ENCODE measurements at regions not wholly inside any gene's neighbourhood (a gene's known extent, or its start where the extent isn't known, plus 50 kb on each side); places are given as distances from the start of the nearest gene placed in this dataset.

DNA sequence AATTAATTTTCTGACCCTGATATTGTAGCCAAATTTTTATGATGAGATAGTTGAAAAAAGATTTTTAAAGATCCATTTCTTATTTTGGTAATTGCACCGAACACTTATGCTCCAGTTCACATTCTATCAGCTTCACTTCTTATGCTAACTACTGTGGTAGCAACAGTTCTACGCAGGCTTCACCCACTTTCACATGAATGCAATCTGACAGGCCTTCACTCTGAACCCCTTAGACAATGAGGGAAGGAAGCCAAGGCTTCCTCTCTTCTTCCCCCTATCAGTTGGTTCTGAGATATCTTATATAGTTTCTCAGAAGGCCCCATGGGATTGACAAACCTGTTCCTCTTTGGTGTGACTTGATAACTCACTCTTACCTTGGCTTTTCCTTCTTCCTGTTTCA, 185.8 kb downstream of the CETN3 start:
- no peak for TF ChIP-seq EZH2 (IDR thresholded peaks at IDR 0.05; ENCODE audit: insufficient read depth, low read length)
- TF ChIP-seq, protein P1, sequence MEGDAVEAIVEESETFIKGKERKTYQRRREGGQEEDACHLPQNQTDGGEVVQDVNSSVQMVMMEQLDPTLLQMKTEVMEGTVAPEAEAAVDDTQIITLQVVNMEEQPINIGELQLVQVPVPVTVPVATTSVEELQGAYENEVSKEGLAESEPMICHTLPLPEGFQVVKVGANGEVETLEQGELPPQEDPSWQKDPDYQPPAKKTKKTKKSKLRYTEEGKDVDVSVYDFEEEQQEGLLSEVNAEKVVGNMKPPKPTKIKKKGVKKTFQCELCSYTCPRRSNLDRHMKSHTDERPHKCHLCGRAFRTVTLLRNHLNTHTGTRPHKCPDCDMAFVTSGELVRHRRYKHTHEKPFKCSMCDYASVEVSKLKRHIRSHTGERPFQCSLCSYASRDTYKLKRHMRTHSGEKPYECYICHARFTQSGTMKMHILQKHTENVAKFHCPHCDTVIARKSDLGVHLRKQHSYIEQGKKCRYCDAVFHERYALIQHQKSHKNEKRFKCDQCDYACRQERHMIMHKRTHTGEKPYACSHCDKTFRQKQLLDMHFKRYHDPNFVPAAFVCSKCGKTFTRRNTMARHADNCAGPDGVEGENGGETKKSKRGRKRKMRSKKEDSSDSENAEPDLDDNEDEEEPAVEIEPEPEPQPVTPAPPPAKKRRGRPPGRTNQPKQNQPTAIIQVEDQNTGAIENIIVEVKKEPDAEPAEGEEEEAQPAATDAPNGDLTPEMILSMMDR (IDR thresholded peaks at IDR 0.05; ENCODE audit: insufficient read depth, low read depth, low read length), result no peak
